C4-2B (cell line): ENCODE measurements at regions not wholly inside any gene's neighbourhood (a gene's known extent, or its start where the extent isn't known, plus 50 kb on each side); places are given as distances from the start of the nearest gene placed in this dataset.

Source experiments
- H3K27ac ChIP-seq: fragments of 450-650 bp; 2 replicates; pipeline ENCODE4 v1.5.1; 2017
- ZFX ChIP-seq: fragments of 450-650 bp; IDR thresholded peaks from 2 replicates; pipeline ENCODE4 v1.6.1; 2017
- TF ChIP-seq, protein P1 (sequence below): fragments of 450-650 bp; conservative IDR thresholded peaks from 2 replicates; pipeline ENCODE4 v1.5.1; 2017; ENCODE audit warnings: mild to moderate bottlenecking

GRCh38 chr4:52247941-52248340 lies 196.8 kb downstream of the SPATA18 start:
- TF ChIP-seq ZFX, result no peak
- TF ChIP-seq, protein P1, sequence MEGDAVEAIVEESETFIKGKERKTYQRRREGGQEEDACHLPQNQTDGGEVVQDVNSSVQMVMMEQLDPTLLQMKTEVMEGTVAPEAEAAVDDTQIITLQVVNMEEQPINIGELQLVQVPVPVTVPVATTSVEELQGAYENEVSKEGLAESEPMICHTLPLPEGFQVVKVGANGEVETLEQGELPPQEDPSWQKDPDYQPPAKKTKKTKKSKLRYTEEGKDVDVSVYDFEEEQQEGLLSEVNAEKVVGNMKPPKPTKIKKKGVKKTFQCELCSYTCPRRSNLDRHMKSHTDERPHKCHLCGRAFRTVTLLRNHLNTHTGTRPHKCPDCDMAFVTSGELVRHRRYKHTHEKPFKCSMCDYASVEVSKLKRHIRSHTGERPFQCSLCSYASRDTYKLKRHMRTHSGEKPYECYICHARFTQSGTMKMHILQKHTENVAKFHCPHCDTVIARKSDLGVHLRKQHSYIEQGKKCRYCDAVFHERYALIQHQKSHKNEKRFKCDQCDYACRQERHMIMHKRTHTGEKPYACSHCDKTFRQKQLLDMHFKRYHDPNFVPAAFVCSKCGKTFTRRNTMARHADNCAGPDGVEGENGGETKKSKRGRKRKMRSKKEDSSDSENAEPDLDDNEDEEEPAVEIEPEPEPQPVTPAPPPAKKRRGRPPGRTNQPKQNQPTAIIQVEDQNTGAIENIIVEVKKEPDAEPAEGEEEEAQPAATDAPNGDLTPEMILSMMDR, result no peak
- H3K27ac ChIP-seq, result no peak overlapping the region

- no peak overlapping the region for H3K27ac ChIP-seq
- TF ChIP-seq, protein P1, result no peak
- TF ChIP-seq ZFX, result no peak
These were observed 197.7 kb downstream of the SPATA18 start for GRCh38 chr4:52248820-52249219.

GRCh38 chr4:52249581-52249980 lies 198.5 kb downstream of the SPATA18 start:
- TF ChIP-seq, protein P1, result no peak
- no peak overlapping the region for H3K27ac ChIP-seq

- no peak for TF ChIP-seq ZFX
- TF ChIP-seq, protein P1, result no peak
These were observed 199.1 kb downstream of the SPATA18 start for GRCh38 chr4:52250154-52250553.

DNA sequence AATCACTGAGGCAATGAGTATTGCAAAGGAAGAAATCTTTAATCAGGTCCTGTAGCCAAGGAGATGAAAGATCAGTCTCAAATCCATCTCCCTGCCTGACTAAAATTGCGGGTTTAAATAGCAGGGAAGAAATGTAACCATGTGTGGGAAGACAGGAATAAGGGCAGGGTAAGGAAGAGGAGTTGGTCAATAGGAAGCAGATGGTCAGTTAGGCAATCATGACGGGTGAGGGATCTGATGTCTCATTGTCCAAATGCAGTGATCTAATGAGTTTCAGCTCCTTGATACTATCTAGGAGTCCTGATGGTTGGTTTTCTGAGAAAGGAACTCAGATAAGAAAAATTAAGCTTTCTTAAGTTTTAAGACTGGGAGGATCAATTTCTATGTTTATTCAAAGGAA lies 200.8 kb downstream of the SPATA18 start:
- no peak for TF ChIP-seq ZFX
- TF ChIP-seq, protein P1, result no peak
- no peak overlapping the region for H3K27ac ChIP-seq

More at GRCh38 chr4:52250154-52250553, 199.1 kb downstream of the SPATA18 start:
- H3K27ac ChIP-seq, result no peak overlapping the region

- TF ChIP-seq, protein P1, result no peak
- TF ChIP-seq ZFX, result no peak
These were observed 201.9 kb downstream of the SPATA18 start for GRCh38 chr4:52253025-52253424.

DNA sequence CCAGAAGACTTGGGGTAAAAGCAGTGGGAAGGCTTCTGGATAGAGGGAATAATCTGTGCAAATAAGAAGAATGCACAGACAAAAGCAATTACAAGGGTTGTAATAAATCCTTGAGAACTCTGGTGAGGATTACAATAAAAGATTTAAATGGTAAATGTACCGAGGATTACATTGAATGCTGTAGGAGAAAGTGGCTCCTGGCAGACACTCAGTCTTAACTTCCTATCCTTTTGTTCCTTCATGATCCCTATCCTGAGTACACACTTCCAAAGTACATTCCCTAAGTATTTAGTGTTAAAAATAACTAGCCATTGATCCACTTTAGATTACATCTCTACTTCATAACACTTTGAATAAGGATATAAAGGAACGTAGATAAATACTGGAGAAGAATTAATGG lies 205.4 kb downstream of the SPATA18 start:
- TF ChIP-seq, protein P1, result no peak
- no peak for TF ChIP-seq ZFX
- H3K27ac ChIP-seq, result no peak overlapping the region

More at GRCh38 chr4:52253025-52253424, 201.9 kb downstream of the SPATA18 start:
- H3K27ac ChIP-seq, result no peak overlapping the region
